GM12878 (cell line): ENCODE measurements at regions not wholly inside any gene's neighbourhood (a gene's known extent, or its start where the extent isn't known, plus 50 kb on each side); places are given as distances from the start of the nearest gene placed in this dataset.

Source experiments
- CREM ChIP-seq: IDR thresholded peaks from 2 replicates; pipeline ENCODE4 v1.6.1; 2014; ENCODE audit warnings: antibody characterized with exemption, low read depth
- ETV6 ChIP-seq, 2 experiments: fragments of 450-650 bp in 1 of 2; IDR thresholded peaks in 1 of 2; conservative IDR thresholded peaks in 1 of 2; 2 replicates each; pipeline ENCODE4 v1.6.1; 2014; ENCODE audit warnings: antibody characterized with exemption in 1 of 2, borderline replicate concordance in 1 of 2, low read depth in 1 of 2, mild to moderate bottlenecking in 1 of 2, moderate library complexity in 1 of 2
- GABPA ChIP-seq: IDR thresholded peaks from 2 replicates; pipeline ENCODE4 v1.6.1; 2014; ENCODE audit warnings: antibody characterized with exemption, low read depth, mild to moderate bottlenecking, inconsistent platforms
- KDM1A ChIP-seq: fragments of 200-600 bp; sonication (generic); IDR thresholded peaks from 2 replicates; pipeline ENCODE4 v1.6.1; 2016; ENCODE audit warnings: borderline replicate concordance
- MTA3 ChIP-seq: IDR thresholded peaks from 2 replicates; pipeline ENCODE4 v1.6.1; 2012; ENCODE audit warnings: low read length, inconsistent platforms, borderline replicate concordance
- NFIC ChIP-seq: IDR thresholded peaks from 2 replicates; pipeline ENCODE4 v1.6.1; 2012; ENCODE audit warnings: low read depth, mild to moderate bottlenecking, inconsistent platforms, low read length, moderate library complexity
- PAX5 ChIP-seq: IDR thresholded peaks from 2 replicates; pipeline ENCODE4 v1.6.1; 2011; ENCODE audit warnings: low read depth, low read length, borderline replicate concordance
- POLR2AphosphoS2 ChIP-seq: IDR thresholded peaks from 2 replicates; pipeline ENCODE4 v1.6.1; 2011; ENCODE audit warnings: low read depth, mild to moderate bottlenecking, low read length, improper control_type of control experiment, moderate library complexity
- RAD21 ChIP-seq: IDR thresholded peaks from 2 replicates; pipeline ENCODE4 v1.6.1; 2011; ENCODE audit warnings: mild to moderate bottlenecking, low read depth, low read length, moderate library complexity; ENCODE audit not compliant: insufficient read depth
- RELA ChIP-seq: fragments of 450-650 bp; IDR thresholded peaks from 2 replicates; pipeline ENCODE4 v1.8.0; 2014; ENCODE audit warnings: borderline replicate concordance; ENCODE audit not compliant: partially characterized antibody
- SIN3A ChIP-seq: IDR thresholded peaks from 2 replicates; pipeline ENCODE4 v1.6.1; 2012; ENCODE audit warnings: low read depth, low read length, improper control_type of control experiment
- TBL1XR1 ChIP-seq: IDR thresholded peaks from 2 replicates; pipeline ENCODE4 v1.6.1; 2012; ENCODE audit warnings: low read depth, low read length, improper control_type of control experiment
- ZNF24 ChIP-seq: fragments of 450-650 bp; IDR thresholded peaks from 2 replicates; pipeline ENCODE4 v1.6.1; 2017; ENCODE audit warnings: antibody characterized with exemption, mild to moderate bottlenecking
- ZNF622 ChIP-seq: fragments of 450-650 bp; IDR thresholded peaks from 2 replicates; pipeline ENCODE4 v1.6.1; 2017; ENCODE audit warnings: mild to moderate bottlenecking, inconsistent platforms
- ZSCAN29 ChIP-seq: fragments of 450-650 bp; IDR thresholded peaks from 2 replicates; pipeline ENCODE4 v1.6.1; 2017; ENCODE audit warnings: mild to moderate bottlenecking, moderate library complexity
- TF ChIP-seq, protein P1 (sequence below): fragments of 450-650 bp; IDR thresholded peaks from 2 replicates; pipeline ENCODE4 v1.6.1; 2017; ENCODE audit warnings: mild to moderate bottlenecking, moderate library complexity

GRCh38 chr5:89399548-89399947 is 516.6 kb upstream of the MEF2C start (continued):
- TF ChIP-seq TBL1XR1 (no peak), CREM (0 out of 2 replicates have a peak, but pooled peaks have one; percentile 17), ZNF622 (no peak), RAD21 (no peak), ZNF24 (no peak), RELA (no peak), KDM1A (no peak), SIN3A (no peak), MTA3 (no peak), GABPA (no peak), PAX5 (no peak), NFIC (peak; percentile 41; the same call in 1 of the 2 replicates), ETV6 (conservative IDR thresholded peaks at IDR 0.05 in 1 of 2, IDR thresholded peaks at IDR 0.05 in 1 of 2; ENCODE audit: borderline replicate concordance in 1 of 2, low read depth in 1 of 2) (peak in 1 of 2 experiments; percentile 42; a peak in 1 of 4 replicates), POLR2AphosphoS2 (no peak), ZSCAN29 (no peak)
- TF ChIP-seq, protein P1, sequence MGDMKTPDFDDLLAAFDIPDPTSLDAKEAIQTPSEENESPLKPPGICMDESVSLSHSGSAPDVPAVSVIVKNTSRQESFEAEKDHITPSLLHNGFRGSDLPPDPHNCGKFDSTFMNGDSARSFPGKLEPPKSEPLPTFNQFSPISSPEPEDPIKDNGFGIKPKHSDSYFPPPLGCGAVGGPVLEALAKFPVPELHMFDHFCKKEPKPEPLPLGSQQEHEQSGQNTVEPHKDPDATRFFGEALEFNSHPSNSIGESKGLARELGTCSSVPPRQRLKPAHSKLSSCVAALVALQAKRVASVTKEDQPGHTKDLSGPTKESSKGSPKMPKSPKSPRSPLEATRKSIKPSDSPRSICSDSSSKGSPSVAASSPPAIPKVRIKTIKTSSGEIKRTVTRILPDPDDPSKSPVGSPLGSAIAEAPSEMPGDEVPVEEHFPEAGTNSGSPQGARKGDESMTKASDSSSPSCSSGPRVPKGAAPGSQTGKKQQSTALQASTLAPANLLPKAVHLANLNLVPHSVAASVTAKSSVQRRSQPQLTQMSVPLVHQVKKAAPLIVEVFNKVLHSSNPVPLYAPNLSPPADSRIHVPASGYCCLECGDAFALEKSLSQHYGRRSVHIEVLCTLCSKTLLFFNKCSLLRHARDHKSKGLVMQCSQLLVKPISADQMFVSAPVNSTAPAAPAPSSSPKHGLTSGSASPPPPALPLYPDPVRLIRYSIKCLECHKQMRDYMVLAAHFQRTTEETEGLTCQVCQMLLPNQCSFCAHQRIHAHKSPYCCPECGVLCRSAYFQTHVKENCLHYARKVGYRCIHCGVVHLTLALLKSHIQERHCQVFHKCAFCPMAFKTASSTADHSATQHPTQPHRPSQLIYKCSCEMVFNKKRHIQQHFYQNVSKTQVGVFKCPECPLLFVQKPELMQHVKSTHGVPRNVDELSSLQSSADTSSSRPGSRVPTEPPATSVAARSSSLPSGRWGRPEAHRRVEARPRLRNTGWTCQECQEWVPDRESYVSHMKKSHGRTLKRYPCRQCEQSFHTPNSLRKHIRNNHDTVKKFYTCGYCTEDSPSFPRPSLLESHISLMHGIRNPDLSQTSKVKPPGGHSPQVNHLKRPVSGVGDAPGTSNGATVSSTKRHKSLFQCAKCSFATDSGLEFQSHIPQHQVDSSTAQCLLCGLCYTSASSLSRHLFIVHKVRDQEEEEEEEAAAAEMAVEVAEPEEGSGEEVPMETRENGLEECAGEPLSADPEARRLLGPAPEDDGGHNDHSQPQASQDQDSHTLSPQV: no peak
